Stimulated activated CD8-positive, alpha-beta memory T cell treated with anti-CD3 and anti-CD28 coated beads, Interleukin-4, amount 100 ng/mL, for 4 hours (primary cell): ENCODE measurements at regions not wholly inside any gene's neighbourhood (a gene's known extent, or its start where the extent isn't known, plus 50 kb on each side); places are given as distances from the start of the nearest gene placed in this dataset.

ENCODE experiments used
- DNase-seq, 2 donors: peaks; one replicate each; pipeline ENCODE4 v3.0.0-alpha.2; 2020; ENCODE audit warnings: low read depth in 2 of 2, low spot score in 1 of 2

DNA sequence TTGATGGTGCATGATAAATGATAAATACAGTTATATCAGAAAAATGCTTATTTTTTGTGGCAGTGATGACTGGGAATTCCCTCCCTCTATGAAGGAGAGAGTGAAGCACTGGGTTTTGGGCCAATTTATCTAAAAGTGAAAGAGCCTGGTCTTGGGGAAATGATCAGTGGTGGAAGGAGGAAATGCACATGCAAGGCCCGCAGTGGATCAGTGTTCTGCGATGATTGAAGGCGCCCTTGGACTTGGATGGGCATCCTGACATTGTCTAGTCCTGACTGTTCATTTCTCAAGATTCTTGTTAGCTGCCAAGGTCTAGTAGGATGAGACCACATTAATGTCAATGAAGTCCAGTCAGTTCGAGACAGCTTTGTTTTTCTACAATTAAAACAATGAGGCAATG, 272.0 kb upstream of the SLC35B3 start:
- DNase-seq = no peak

DNA sequence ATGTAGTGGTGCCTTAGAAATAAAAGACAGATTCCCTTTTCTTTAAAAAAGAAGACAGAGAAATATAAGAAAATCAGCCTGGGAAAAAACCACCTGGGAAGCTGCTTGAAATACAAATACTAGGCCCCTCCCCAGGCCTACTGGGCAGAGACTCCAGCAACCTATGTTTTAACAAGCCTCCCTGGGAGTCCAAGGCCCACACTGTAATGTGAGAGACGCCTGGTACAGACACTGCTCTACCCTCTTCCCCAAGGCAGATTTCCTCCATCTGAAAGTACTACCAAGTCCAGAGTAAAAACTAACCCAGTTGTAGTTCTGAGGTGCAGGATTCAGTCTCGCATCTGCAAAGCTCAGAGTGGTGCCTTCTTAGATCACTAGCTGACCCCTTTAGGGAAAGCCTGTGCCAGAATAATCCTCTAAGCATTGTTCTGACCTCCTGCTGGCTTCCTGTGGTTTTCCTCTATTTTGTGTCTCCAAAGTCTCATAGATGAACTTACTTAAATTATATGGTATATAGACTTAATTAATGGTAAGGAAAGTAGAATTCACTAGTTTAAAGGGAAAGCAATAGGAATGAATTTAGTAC, 270.2 kb upstream of the SLC35B3 start:
- DNase-seq = no peak

DNA sequence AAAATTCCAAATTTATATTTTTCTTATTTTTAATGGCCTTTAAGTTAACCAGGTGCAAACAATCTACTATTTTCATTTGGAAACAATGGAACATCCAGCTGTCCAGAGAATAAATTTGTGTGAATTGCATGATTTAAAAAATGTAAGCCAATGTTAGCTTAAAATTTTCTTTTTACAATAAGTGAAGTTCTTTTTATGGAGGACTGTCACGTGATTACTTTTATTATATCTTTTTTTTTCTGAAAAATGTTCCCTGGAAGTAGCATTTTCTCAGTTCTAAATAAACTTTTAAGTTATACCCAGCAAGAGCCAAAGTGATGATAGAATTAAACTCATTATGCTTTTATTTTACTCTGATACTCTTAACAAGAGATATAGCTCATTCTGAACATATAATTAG, 267.7 kb upstream of the SLC35B3 start:
- DNase-seq = no peak

DNA sequence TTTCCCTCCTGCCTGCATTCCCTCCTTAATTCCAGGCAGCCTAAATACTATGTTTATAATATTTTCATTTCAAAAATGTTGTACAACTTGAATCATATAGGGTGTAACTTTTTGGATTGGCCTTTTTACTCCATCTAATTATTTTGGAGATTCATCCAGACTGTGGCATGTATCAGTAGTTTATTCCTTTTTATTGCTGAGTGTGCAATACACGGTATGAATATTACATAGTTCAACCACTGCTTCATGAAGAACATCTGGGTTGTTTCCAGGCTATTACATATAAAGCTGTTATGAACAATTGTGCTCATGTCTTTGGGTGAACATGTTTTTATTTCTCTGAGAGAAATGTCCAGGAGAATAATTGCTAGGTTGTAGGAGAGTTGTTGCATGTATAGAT, 253.5 kb upstream of the SLC35B3 start:
- no peak for DNase-seq

DNA sequence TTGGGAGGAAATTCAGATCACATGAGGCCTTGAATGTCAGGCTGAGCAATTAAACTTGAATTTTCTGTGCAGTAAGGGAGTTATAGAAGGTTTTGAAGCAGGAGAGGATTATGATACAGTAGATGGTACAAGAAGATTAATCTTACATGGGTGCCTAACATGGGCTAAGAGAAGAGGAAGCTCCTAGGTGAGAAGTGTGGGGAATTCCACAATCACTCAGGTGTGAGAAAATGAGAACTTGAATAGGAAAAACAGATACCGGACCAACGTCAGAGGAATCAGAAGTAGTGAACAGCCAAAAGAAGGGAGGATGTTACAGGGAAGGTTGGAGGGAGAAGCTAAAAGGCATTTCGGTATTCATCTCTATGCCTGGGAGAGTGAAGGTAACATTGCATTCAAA, 250.7 kb upstream of the SLC35B3 start:
- no peak for DNase-seq

DNA sequence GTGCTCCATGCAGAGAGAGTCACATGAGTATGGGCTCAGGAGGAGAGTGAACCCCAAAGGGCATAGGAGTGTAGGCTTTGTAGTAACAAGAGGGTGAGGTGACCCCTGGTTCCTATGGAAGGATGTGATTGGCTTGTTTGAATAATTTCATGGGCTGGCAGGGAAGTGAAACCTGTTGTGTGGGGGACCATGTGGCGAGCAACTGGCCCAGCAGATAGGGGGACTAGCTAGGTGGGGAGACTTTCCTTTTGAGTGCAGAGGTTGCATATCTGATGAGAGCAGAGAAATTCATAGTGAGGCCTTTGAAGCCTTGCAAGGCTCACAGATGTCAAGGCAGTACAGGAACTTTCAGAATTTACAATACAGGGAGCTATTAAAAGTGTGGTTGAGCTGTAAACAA, 247.9 kb upstream of the SLC35B3 start:
- DNase-seq = no peak

DNA sequence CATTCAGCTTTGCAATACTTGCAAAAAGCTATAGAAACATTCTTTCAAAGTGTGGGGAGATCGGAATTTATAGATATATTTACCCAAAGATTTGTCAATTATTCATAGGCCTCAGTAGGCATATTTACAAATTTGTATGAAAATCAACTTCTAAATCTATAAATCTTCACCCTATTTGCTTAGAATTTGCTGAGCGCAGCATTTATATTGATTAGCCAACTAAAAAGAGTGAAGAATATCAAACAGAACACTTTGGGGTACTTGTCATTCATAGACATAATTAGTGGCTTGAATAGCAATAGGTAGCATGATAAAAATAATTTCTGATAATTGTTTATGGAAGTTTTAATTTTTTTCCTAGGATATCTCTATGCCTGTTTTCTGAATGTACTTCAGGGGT, 244.5 kb upstream of the SLC35B3 start:
- no peak for DNase-seq

DNA sequence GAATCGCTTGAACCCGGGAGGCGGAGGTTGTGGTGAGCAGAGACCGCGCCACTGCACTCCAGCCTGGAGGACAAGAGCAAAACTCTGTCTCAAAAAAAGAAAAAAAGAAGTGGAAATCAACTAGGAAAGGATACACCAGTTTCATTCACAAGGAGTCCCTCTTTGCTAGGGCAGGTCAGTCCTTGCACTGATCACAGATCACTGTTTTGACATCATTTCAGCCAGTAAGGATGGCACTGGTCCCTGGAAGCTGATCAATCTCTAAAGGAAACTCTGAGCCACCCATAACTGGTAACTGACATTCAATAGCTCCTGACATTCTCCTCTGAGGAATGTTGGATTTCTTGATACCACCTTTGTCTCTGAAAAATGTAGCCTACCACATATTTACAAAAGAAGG, 243.1 kb upstream of the SLC35B3 start:
- DNase-seq = no peak

DNA sequence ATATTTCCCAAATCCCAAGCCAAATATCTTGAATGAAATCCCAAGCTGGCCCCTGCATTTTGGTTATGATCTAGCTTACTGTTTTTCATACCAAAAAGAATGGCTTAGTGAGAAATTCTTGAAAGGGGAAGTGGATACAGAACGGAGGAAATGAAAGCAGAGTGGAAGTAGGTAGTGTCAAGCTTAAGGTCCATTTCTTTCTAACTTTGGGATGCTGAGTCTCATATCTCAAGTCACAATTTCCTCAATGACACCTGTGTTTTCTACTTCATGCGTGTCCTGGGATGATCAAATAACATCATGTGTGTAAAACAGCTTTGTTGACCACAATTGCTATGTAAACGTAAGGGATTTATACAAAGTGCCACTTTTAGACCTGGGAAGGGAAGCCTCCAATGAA, 238.8 kb upstream of the SLC35B3 start:
- DNase-seq = no peak

DNA sequence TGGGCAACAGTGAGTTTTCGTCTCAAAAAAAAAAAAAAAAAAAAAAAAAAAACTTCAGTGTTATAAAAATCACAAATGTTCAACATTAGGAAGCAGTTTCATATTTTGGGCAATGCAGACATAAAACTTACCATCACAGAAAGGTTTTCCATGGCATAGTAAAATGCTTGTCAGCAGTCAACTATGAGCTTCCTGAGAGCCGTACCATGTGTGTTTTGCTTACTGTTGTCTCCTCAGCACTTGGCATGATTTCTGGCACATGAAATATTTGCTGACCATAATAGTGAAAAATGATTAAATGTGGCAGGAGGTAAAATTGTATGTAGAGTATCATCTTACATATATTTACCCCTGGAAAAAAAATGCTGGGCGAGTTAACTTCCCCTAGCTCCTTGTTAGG, 237.5 kb upstream of the SLC35B3 start:
- no peak for DNase-seq

DNA sequence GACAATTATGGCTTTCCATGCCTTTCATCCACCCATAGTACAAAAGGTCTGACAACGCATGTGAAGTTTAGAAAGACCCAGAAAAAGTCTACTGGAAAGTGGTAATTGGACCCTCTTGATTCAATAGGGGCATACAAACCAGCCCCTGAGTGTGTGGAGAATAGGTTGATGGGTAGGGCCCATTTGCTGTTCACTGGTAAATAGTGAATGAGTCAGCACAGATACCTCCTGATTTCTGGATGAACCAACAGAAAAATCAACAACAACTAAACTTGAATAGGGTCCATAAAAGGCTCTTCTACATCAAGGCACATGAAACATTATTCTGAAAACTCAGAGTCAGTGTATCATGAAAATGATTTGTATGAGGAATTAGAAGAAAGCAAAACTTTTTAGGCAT, 235.4 kb upstream of the SLC35B3 start:
- no peak for DNase-seq

DNA sequence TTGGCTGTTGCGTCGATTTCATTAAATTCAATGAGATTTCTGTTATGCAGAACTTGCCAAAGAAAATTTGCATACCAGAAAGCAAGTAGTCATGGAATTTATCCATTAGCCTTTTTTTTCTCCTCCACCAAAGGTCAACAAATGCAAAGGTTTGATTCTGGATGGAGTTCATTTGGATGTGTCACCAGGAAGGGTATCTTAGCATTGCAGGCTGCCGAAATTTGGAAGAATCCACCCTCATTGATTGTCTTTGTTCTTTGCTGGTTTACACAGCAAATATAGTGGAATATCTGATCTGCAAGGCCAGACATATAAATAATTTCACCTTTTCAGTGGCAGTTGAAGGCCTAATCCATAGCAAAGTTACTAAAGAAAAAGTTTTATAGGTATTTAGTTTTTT, 229.4 kb upstream of the SLC35B3 start:
- DNase-seq = no peak

DNA sequence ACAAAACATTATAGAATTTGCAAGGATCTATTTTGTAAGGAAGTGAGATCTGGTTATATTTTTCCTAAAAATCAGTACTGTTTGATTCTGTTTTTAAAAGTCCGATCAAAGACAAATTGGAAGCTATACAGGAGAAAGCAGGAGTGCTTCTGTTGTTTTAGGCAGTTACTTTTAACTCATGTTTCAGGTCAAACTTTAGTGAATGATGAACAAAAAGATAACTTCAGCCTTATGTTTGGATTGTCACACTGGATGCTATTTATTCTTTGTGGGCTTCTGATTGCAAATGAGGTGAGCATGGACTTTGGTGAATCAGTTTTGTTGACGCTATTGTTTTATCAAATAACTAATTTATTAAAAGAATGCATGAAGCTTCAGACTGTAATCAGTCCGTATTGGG, 228.7 kb upstream of the SLC35B3 start:
- DNase-seq = no peak

DNA sequence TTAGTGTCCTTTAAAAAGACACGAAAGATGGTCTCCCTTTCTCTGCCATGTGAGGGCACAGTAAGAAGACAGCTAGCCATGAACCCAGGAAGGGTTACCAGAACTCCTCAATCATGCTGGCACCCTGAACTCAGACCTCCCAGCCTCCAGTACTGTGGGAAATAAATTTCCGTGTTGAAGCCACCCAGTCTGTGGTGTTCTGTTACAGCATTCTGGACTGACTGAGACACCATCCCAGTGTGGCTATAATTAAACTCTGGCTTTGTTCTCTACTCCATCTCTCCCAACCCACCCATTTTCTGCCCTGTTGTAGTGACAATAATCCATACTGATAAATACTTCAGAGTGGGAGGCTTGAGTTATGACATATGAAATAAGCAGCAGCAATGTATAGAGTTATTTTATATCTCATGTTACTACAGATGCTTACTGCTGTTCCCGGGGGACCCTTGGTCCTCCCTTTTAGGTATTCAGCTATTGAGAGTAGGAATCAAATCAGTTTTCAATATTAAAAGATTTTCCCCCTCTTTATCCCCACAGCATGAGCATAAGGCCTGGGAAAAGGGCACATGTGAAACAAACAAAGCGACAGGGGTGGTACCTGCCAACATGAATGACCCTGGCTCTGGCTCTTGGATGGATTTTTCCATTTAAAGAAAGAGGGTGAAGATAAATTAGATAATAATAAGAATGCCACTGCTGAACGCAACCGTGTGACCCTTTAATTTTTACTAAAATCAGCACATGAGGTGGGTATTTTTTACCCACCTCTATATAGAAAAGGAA, 224.3 kb upstream of the SLC35B3 start:
- DNase-seq = no peak

DNA sequence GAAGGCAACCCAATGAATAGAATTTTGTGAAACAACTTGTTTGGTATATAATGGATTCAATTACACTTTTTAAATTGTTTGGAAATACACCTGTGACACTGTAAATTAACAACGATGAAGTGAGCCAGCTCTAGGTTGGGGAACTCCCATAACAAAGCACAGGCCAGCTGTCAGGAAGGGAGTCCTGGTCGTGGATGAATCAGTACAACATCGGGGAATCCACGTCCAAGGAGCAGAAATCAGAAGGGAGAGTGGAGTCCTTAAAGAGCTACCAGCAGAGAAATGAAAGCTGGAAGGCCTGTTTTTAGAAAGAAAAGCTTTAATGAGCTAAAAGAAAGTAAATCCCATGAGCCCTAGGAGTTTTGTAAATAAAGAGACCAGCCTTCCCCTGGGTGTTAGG, 223.1 kb upstream of the SLC35B3 start:
- DNase-seq = no peak

DNA sequence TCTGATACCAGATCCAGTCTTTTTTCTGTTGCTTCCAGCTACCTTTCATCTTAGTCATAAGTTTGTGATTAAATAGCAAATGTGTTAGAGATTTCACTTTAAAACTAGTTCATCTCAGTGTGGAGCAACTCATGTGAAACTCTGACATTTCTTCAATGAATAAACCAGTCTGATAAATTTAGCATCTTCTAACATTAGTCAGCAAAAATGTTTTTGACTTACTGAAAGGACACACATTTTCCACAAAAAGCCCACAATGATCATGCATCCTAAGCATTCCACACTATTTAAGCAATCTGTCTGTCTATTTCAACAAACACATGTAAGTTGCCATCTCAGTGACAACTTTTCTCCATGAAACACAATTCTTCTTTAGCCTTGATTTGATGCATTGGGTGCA, 222.2 kb upstream of the SLC35B3 start:
- DNase-seq = no peak

DNA sequence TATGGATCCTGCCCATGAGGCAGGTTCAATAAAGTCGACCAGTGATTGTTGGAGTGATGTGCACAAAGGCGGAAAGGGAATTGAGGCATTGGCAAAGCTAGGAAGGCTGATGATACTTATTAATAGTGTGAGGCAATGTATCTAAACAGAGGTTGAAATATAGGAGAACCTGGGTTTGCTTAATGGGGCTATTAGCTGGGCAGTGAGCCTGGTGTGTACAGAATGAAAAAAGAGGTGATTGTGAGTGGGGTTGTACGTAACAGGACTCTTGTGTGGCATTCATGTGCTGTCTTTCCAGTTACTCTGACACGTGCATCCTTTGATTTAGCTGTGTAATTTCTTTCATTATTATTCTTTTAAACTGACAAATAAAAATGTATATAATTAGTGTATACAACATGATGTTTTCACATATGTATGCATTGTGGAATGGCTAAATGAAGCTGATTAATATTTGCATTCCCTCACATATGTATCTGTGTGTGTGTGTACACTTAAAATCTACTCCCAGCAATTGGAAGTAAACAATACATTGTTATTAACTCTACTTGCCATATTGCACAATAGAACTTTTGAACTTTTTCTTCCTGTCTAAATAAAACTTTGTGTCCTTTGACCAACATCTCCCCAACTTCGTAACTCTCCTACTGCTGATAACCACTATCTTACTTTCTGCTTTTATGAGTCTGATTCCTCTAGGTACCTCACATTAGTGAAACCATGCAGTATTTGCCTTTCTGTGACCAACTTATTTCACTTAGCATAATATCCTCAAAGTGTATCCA, 220.5 kb upstream of the SLC35B3 start:
- no peak for DNase-seq

DNA sequence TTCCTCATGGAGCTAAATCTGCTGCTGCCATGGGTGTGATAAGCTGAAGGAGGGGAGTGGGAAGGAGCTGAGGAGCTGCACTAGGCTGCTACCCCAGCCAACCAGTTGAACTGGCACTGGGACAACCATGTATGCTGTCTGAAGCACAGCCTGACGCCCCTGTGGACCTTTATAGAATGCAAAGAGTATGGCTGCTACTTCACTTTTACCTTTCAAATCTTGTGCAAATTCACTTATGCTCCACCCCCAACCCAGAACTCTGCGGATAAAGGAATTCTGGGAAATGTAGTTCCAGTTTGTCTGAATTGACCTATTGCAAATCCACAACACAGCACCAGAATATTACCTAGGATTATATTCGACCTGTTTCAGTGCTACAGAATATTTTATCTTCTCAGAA, 217.4 kb upstream of the SLC35B3 start:
- DNase-seq = no peak

DNA sequence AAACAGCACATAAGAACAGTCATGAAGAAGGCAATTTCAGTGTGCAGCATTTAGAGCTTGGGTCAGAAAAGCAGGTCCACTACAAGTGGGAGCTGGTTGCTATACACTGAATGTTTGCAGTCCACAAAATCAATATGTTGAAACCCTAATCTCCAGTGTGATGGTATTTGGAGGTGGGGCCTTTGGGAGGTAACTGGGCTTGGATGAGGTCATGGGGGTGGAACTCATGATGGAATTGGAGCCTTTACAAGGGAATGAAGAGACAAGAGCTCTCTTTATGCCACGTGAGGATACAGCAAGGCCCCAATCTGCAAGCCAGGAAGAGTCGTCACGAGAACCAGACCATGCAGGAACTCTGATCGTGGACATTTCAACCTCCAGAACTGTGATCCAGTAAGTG, 216.7 kb upstream of the SLC35B3 start:
- DNase-seq = no peak

DNA sequence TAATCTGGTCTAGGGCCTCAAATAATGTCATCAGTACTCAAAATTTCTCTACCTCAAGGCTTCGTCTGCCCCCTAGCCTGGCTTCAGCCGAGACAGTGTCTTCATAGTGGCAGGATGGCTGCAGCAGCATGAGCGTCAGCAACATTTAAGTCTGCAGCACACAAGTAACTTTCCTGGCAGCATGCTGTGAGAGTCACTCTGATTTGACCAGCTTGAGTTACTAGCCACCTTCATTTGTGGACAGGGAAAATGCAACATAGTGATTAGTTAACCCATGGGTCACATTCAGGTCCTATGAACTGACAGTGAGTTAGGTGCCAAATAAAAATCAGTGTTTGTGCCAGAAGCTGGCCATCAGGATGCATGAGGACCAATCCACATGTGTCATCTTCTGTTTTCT, 209.9 kb upstream of the SLC35B3 start:
- DNase-seq = no peak

DNA sequence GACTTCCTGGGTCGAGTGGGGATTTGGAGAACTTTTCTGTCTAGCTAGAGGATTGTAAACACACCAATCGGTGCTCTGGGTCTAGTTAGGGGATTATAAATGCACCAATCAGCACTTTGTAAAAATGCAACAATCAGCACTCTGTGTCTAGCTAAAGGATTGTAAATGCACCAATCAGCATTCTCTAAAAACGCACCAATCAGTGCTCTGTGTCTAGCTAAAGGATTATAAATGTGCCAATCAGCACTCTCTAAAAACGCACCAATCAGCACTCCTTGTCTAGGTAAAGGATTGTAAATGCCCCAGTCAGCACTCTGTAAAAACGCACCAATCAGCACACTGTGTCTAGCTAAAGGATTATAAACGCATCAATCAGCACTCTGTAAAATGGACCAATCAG, 209.0 kb upstream of the SLC35B3 start:
- no peak for DNase-seq

DNA sequence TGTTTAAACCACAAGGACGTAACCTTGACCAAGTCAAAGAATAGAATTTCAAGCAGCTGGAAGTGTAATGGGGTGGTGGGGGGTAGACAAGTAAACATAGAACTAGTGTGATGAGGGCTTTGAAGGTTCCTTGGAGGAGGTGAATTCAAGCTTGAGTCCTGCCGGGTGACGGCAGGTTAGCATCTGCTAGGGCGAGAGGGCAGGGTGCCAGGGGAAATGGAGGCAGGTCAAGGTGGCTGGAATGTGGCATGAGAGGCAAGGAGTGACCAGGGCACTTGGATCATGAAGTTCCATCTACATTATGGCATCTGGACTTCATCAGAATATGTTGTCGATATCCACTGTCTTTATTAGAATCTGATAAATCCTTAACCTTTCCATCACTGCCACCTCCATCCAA, 207.5 kb upstream of the SLC35B3 start:
- DNase-seq = no peak
